Endothelial cell of umbilical vein (primary cell): ENCODE measurements at regions not wholly inside any gene's neighbourhood (a gene's known extent, or its start where the extent isn't known, plus 50 kb on each side); places are given as distances from the start of the nearest gene placed in this dataset.

Experiments
- BruUV-seq: library from RNA; stranded (reverse); fragments of 400-500 nt; replicated peaks from 2 replicates; lab custom pipeline; 2021; lab: Mats Ljungman, UMichigan
- CTCF ChIA-PET: fragments of 300-600, 350-600 bp; sonication (Branson Sonifier 250); formaldehyde crosslinking; loops from one replicate; lab custom pipeline; 2021; ENCODE audit warnings: antibody characterized with exemption, inconsistent platforms; lab: Charles Lee
- POLR2A ChIA-PET: fragments of 300-600, 350-600 bp; sonication (Branson Sonifier 250); formaldehyde crosslinking; loops from one replicate; lab custom pipeline; 2021; ENCODE audit warnings: antibody characterized with exemption, inconsistent platforms; lab: Charles Lee
- DNase-seq: peaks from one replicate; pipeline ENCODE4 v3.0.0-alpha.2; 2011; ENCODE audit warnings: low read depth, low spot score
- FAIRE-seq: peaks from 2 replicates; lab custom pipeline; 2011; peaks lifted over from hg19 to GRCh38; lab: Jason Lieb, UNC
- H2AFZ ChIP-seq: 2 replicates; pipeline ENCODE4 v1.6.0; 2012; ENCODE audit warnings: low read depth, low read length, control low read depth, inconsistent platforms
- H3K27ac ChIP-seq: 2 replicates; pipeline ENCODE4 v1.5.1; 2011; ENCODE audit warnings: low read depth, mild to moderate bottlenecking, control low read depth, low read length, moderate library complexity; ENCODE audit not compliant: insufficient read depth
- H3K27me3 ChIP-seq, 2 experiments: 2 replicates each; pipeline versions ENCODE4 v1.6.0 to v1.6.1; 2011; ENCODE audit warnings: low read length in 2 of 2, mixed read lengths in 1 of 2; ENCODE audit not compliant: control insufficient read depth in 2 of 2, insufficient read depth in 2 of 2
- H3K36me3 ChIP-seq, 2 experiments: 2 replicates in 1 of 2; 3 replicates in 1 of 2; pipeline ENCODE4 v1.5.1; 2011; ENCODE audit warnings: low read length in 2 of 2, mild to moderate bottlenecking in 1 of 2, moderate library complexity in 1 of 2; ENCODE audit not compliant: control insufficient read depth in 2 of 2, insufficient read depth in 2 of 2; ENCODE audit errors: extremely low read depth in 1 of 2
- H3K4me1 ChIP-seq: 3 replicates; pipeline ENCODE4 v1.5.1; 2011; ENCODE audit warnings: mild to moderate bottlenecking, low read length; ENCODE audit not compliant: control insufficient read depth, insufficient read depth; ENCODE audit errors: extremely low read depth
- H3K4me2 ChIP-seq: 2 replicates; pipeline ENCODE4 v1.6.1; 2011; ENCODE audit warnings: low read length, control low read depth, mixed read lengths; ENCODE audit not compliant: insufficient read depth
- H3K4me3 ChIP-seq, 3 experiments: fragments of 200-600 bp in 1 of 3; sonication (generic), shearing (Covaris generic) in 1 of 3; replicated peaks in 1 of 3; 2 replicates each; pipeline ENCODE4 v1.5.1; 2011 to 2016; ENCODE audit warnings: control low read depth in 3 of 3, low read length in 3 of 3, mild to moderate bottlenecking in 2 of 3, inconsistent platforms in 1 of 3, low read depth in 1 of 3, moderate library complexity in 1 of 3; ENCODE audit not compliant: insufficient read depth in 1 of 3
- H3K79me2 ChIP-seq: 2 replicates; pipeline ENCODE4 v1.6.0; 2012; ENCODE audit warnings: low read length, inconsistent platforms; ENCODE audit not compliant: control insufficient read depth, insufficient read depth
- H3K9ac ChIP-seq: replicated peaks from 2 replicates; pipeline ENCODE3; 2011; ENCODE audit warnings: low read length, control low read depth; ENCODE audit not compliant: insufficient read depth; ENCODE audit errors: extremely low read depth
- H3K9me1 ChIP-seq: replicated peaks from 3 replicates; pipeline ENCODE4 v1.6.0; 2011; ENCODE audit warnings: mild to moderate bottlenecking, low read length; ENCODE audit not compliant: control insufficient read depth, insufficient read depth; ENCODE audit errors: extremely low read depth
- H3K9me3 ChIP-seq: replicated peaks from 2 replicates; pipeline ENCODE4 v1.5.1; 2012; ENCODE audit warnings: low read length, inconsistent platforms; ENCODE audit not compliant: control insufficient read depth, insufficient read depth
- H4K20me1 ChIP-seq: replicated peaks from 2 replicates; pipeline ENCODE3; 2011; ENCODE audit warnings: mild to moderate bottlenecking, low read length; ENCODE audit not compliant: control insufficient read depth, insufficient read depth; ENCODE audit errors: extremely low read depth
- EZH2 ChIP-seq: IDR thresholded peaks from 2 replicates; pipeline ENCODE4 v1.6.1; 2012; ENCODE audit warnings: borderline replicate concordance, low read depth, mild to moderate bottlenecking, moderate library complexity, low read length, inconsistent platforms; ENCODE audit not compliant: severe bottlenecking
- FOS ChIP-seq: IDR thresholded peaks from 2 replicates; pipeline ENCODE4 v1.6.1; 2011; ENCODE audit warnings: mild to moderate bottlenecking, low read length, moderate library complexity, borderline replicate concordance; ENCODE audit not compliant: insufficient read depth
- GATA2 ChIP-seq: IDR thresholded peaks from 2 replicates; pipeline ENCODE4 v1.7.0; 2011; ENCODE audit warnings: low read depth, mild to moderate bottlenecking, moderate library complexity, mixed read lengths, low read length; ENCODE audit not compliant: insufficient read length, insufficient read depth
- JUN ChIP-seq: IDR thresholded peaks from 2 replicates; pipeline ENCODE4 v1.6.1; 2011; ENCODE audit warnings: borderline replicate concordance, low read depth; ENCODE audit not compliant: insufficient read length, insufficient read depth
- MAX ChIP-seq: IDR thresholded peaks from 2 replicates; pipeline ENCODE4 v1.6.1; 2011; ENCODE audit not compliant: insufficient read depth, insufficient read length
- MYC ChIP-seq: IDR thresholded peaks from one replicate; pipeline ENCODE4 v1.6.1; 2011; ENCODE audit warnings: mild to moderate bottlenecking, low read depth, low read length
- POLR2A ChIP-seq: IDR thresholded peaks from 2 replicates; pipeline ENCODE4 v1.6.1; 2012; ENCODE audit warnings: low read depth, mild to moderate bottlenecking, control low read depth, low read length
- POLR2AphosphoS5 ChIP-seq: IDR thresholded peaks from 2 replicates; pipeline ENCODE4 v1.6.1; 2012; ENCODE audit warnings: low read depth, mild to moderate bottlenecking, control low read depth, low read length, moderate library complexity; ENCODE audit not compliant: insufficient read depth
- dilution Hi-C: fragments of 300-500 bp; cut with MboI; formaldehyde crosslinking; loops from one replicate; pipeline ENCODE4 v1.15.0; 2019; ENCODE audit warnings: low sequenced_read_pairs; ENCODE audit not compliant: extremely low pct_ligation_motif_present
- intact Hi-C: fragments of 100-400 bp; cut with micrococcal nuclease; formaldehyde crosslinking; loops from one replicate; pipeline ENCODE4 v1.10.0; 2022
- TF ChIP-seq, protein P1 (sequence below), 2 donors: IDR thresholded peaks; 1 replicate in 1 of 2; 2 replicates in 1 of 2; pipeline ENCODE4 v1.5.1; 2011; ENCODE audit warnings: low read length in 2 of 2, mild to moderate bottlenecking in 2 of 2, moderate library complexity in 2 of 2, control low read depth in 1 of 2, inconsistent platforms in 1 of 2, low read depth in 1 of 2; ENCODE audit not compliant: insufficient read depth in 1 of 2; ENCODE audit errors: extremely low read depth in 1 of 2

- no peaks in the 10 kb centered on the region for H3K36me3 ChIP-seq
- H3K4me1 ChIP-seq, result no peaks in the 10 kb centered on the region
- no peak overlapping the region for H2AFZ ChIP-seq
- dilution Hi-C loops (no loop called here), intact Hi-C loops (no loop called here)
- no peak for TF ChIP-seq POLR2AphosphoS5
- TF ChIP-seq, protein P1, sequence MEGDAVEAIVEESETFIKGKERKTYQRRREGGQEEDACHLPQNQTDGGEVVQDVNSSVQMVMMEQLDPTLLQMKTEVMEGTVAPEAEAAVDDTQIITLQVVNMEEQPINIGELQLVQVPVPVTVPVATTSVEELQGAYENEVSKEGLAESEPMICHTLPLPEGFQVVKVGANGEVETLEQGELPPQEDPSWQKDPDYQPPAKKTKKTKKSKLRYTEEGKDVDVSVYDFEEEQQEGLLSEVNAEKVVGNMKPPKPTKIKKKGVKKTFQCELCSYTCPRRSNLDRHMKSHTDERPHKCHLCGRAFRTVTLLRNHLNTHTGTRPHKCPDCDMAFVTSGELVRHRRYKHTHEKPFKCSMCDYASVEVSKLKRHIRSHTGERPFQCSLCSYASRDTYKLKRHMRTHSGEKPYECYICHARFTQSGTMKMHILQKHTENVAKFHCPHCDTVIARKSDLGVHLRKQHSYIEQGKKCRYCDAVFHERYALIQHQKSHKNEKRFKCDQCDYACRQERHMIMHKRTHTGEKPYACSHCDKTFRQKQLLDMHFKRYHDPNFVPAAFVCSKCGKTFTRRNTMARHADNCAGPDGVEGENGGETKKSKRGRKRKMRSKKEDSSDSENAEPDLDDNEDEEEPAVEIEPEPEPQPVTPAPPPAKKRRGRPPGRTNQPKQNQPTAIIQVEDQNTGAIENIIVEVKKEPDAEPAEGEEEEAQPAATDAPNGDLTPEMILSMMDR (IDR thresholded peaks at IDR 0.05; ENCODE audit: extremely low read depth in 1 of 2, insufficient read depth in 1 of 2, low read depth in 1 of 2, low read length in 2 of 2), result no peak
- TF ChIP-seq GATA2, result no peak
- TF ChIP-seq FOS, result no peak
- no peak for TF ChIP-seq POLR2A
- no peak for TF ChIP-seq MYC
- no peak for TF ChIP-seq JUN
- TF ChIP-seq EZH2, result no peak
- TF ChIP-seq MAX, result no peak
- no peak overlapping the region for H3K9ac ChIP-seq
- H3K27ac ChIP-seq, result no peak overlapping the region
- H3K9me3 ChIP-seq, result no peaks in the 10 kb centered on the region
- ChIA-PET CTCF (interaction anchor here (0.6 to 2.3 kb wide), 4 partner anchors 11 to 24 kb away, joined by 3 to 10 read pairs (median 5); no protein-coding TSS in a partner anchor), POLR2A (no interaction called here)
- no TSS peak for BruUV-seq
- FAIRE-seq (no peak), DNase-seq (no peak)
- H4K20me1 ChIP-seq, result no peaks in the 10 kb centered on the region
- H3K4me2 ChIP-seq, result no peak overlapping the region
- H3K4me3 ChIP-seq, result no peak overlapping the region
- H3K9me1 ChIP-seq, result no peaks in the 10 kb centered on the region
- H3K79me2 ChIP-seq, result no peaks in the 10 kb centered on the region
- peaks cover 0 to 5% of the 10 kb centered on the region in 2 experiments for H3K27me3 ChIP-seq
Observed at GRCh38 chr4:153107246-153107645, 97.0 kb upstream of the TRIM2 start.
